Mammary epithelial cell (primary cell): ENCODE measurements at regions not wholly inside any gene's neighbourhood (a gene's known extent, or its start where the extent isn't known, plus 50 kb on each side); places are given as distances from the start of the nearest gene placed in this dataset.

ENCODE experiments used
- CTCF ChIP-seq, 2 donors: IDR thresholded peaks in 1 of 2; conservative IDR thresholded peaks in 1 of 2; 2 replicates each; pipeline ENCODE4 v1.5.1; 2011 to 2012; ENCODE audit warnings: inconsistent platforms in 2 of 2, low read length in 2 of 2, mild to moderate bottlenecking in 2 of 2, control low read depth in 1 of 2, low read depth in 1 of 2; ENCODE audit not compliant: insufficient read depth in 1 of 2; ENCODE audit errors: extremely low read depth in 1 of 2
- EZH2 ChIP-seq: IDR thresholded peaks from 2 replicates; pipeline ENCODE4 v1.6.1; 2012; ENCODE audit warnings: low read length, inconsistent platforms, borderline replicate concordance

- TF ChIP-seq CTCF (conservative IDR thresholded peaks at IDR 0.05 in 1 of 2, IDR thresholded peaks at IDR 0.05 in 1 of 2; ENCODE audit: extremely low read depth in 1 of 2, insufficient read depth in 1 of 2, low read depth in 1 of 2, low read length in 2 of 2) (no peak), EZH2 (no peak)
These were observed 904.2 kb upstream of the NXPH2 start for GRCh38 chr2:139684286-139684860.
